CD4-positive, alpha-beta memory T cell (primary cell): ENCODE measurements at regions not wholly inside any gene's neighbourhood (a gene's known extent, or its start where the extent isn't known, plus 50 kb on each side); places are given as distances from the start of the nearest gene placed in this dataset.
"Not testable (repeated sequence)": the region's sequence is repeated elsewhere in the genome, so short reads cannot be mapped to it uniquely, and the experiment has no call there.

Source experiments
- CTCF ChIA-PET: fragments of 350-600 bp; sonication (Branson Sonifier 250); formaldehyde crosslinking; loops from one replicate; lab custom pipeline; 2021; ENCODE audit warnings: inconsistent platforms; ENCODE audit not compliant: partially characterized antibody; lab: Charles Lee
- POLR2A ChIA-PET: fragments of 350-600 bp; sonication (Branson Sonifier 250); formaldehyde crosslinking; loops from one replicate; lab custom pipeline; 2021; ENCODE audit not compliant: partially characterized antibody; lab: Charles Lee
- DNase-seq, 5 donors: peaks; one replicate each; pipeline versions ENCODE4 v3.0.0 to v3.0.0-alpha.2; 2020 to 2022; ENCODE audit warnings: mixed read lengths in 1 of 5
- H3K27ac ChIP-seq: one replicate; pipeline ENCODE4 v1.7.0; 2013; ENCODE audit warnings: low read depth, low read length
- H3K27me3 ChIP-seq: 2 replicates; pipeline ENCODE4 v1.7.0; 2013; ENCODE audit warnings: mild to moderate bottlenecking, low read length, moderate library complexity; ENCODE audit not compliant: insufficient read depth
- H3K36me3 ChIP-seq: 2 replicates; pipeline ENCODE4 v1.7.0; 2013; ENCODE audit warnings: mild to moderate bottlenecking, low read length, moderate library complexity; ENCODE audit not compliant: insufficient read depth
- H3K4me1 ChIP-seq: 2 replicates; pipeline ENCODE4 v1.7.0; 2013; ENCODE audit warnings: mild to moderate bottlenecking, low read length, moderate library complexity; ENCODE audit not compliant: insufficient read depth
- H3K4me3 ChIP-seq, 2 donors: one replicate each; pipeline ENCODE4 v1.7.0; 2013; ENCODE audit warnings: low read length in 2 of 2, mild to moderate bottlenecking in 1 of 2
- H3K9me3 ChIP-seq, 2 donors: one replicate each; pipeline ENCODE4 v1.7.0; 2013; ENCODE audit warnings: low read length in 2 of 2, control low read depth in 1 of 2; ENCODE audit not compliant: control insufficient read depth in 1 of 2
- H3K27ac Mint-ChIP-seq, 7 donors: one replicate each; pipeline ENCODE4 v1.8.0; 2020 to 2021; ENCODE audit warnings: mixed read lengths in 7 of 7, mild to moderate bottlenecking in 6 of 7, inconsistent platforms in 3 of 7, moderate library complexity in 3 of 7
- H3K27me3 Mint-ChIP-seq, 2 donors: one replicate each; pipeline ENCODE4 v1.8.0; 2020 to 2021; ENCODE audit warnings: mixed read lengths in 2 of 2
- H3K36me3 Mint-ChIP-seq, 2 donors: one replicate each; pipeline ENCODE4 v1.8.0; 2020 to 2021; ENCODE audit warnings: mixed read lengths in 2 of 2, inconsistent platforms in 1 of 2, mild to moderate bottlenecking in 1 of 2
- H3K4me1 Mint-ChIP-seq, 4 donors: one replicate each; pipeline ENCODE4 v1.8.0; 2020 to 2021; ENCODE audit warnings: mixed read lengths in 4 of 4, mild to moderate bottlenecking in 1 of 4
- H3K4me3 Mint-ChIP-seq, 8 donors: one replicate each; pipeline ENCODE4 v1.8.0; 2020 to 2021; ENCODE audit warnings: mixed read lengths in 8 of 8, mild to moderate bottlenecking in 7 of 8, moderate library complexity in 6 of 8, inconsistent platforms in 3 of 8
- H3K9me3 Mint-ChIP-seq, 8 donors: one replicate each; pipeline ENCODE4 v1.8.0; 2020 to 2021; ENCODE audit warnings: mixed read lengths in 8 of 8, mild to moderate bottlenecking in 5 of 8, inconsistent platforms in 3 of 8, moderate library complexity in 1 of 8
- intact Hi-C: fragments of 100-400 bp; cut with micrococcal nuclease; formaldehyde crosslinking; loops from one replicate; pipeline ENCODE4 v1.15.1; 2023

DNA sequence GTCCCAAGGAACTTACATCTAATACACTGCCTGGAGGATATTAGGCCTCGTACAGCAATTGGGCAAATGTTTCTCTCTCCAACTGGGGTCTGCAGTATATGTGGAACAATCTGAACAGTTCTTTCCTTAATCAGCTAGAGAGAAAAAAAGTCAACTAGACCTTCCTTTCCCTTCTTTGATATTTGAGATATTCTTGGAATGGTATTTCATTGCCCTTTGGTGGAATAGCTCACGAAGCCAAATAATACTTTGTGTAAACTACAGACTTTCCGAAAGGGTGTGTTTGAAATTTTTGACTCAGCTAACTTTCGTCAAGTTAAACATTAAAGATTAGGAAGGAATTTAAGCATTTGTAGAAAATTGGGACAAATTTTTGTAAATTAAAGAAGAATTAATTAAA lies 425.6 kb downstream of the RWDD3 start:
- H3K27me3 Mint-ChIP-seq: no peaks in the 10 kb centered on the region
- H3K27ac ChIP-seq: no peak overlapping the region
- ChIA-PET POLR2A (no interaction called here), CTCF (no interaction called here)
- no peaks in the 10 kb centered on the region for H3K27me3 ChIP-seq
- no peaks in the 10 kb centered on the region for H3K9me3 ChIP-seq
- no peaks in the 10 kb centered on the region for H3K36me3 Mint-ChIP-seq
- peaks cover 0 to 15% (median 7%) of the 10 kb centered on the region in 8 donors for H3K9me3 Mint-ChIP-seq
- H3K4me3 Mint-ChIP-seq: no peak overlapping the region
- DNase-seq: no peak
- no peaks in the 10 kb centered on the region for H3K36me3 ChIP-seq
- H3K4me1 Mint-ChIP-seq: no peaks in the 10 kb centered on the region
- no peaks in the 10 kb centered on the region for H3K4me1 ChIP-seq
- H3K27ac Mint-ChIP-seq: no peak overlapping the region
- no peak overlapping the region for H3K4me3 ChIP-seq
- intact Hi-C loops: no loop called here

DNA sequence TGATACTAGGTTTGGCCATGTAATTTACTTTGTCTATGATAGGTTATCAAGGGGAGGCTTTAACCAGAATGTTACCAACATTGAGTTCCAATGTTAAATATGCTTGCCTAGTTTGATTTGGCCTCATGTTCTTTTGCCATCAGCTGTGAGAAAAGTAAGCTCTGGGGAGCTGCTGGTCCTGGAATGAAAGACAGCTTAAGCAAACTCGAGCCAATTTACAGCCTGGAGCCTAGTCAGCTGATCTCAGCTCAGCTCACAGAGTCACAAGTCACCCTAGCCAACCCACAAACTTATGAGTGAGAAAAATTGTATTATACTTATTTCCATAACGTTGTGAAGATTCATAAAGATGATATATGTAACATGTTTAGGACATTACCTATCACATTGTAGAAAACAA lies 426.7 kb downstream of the RWDD3 start:
- ChIA-PET CTCF (no interaction called here), POLR2A (no interaction called here)
- H3K27me3 Mint-ChIP-seq: no peaks in the 10 kb centered on the region
- Histone ChIP-seq H3K9me3 (no peaks in the 10 kb centered on the region), H3K27me3 (no peaks in the 10 kb centered on the region), H3K4me3 (no peak overlapping the region), H3K4me1 (no peaks in the 10 kb centered on the region), H3K36me3 (no peaks in the 10 kb centered on the region), H3K27ac (no peak overlapping the region)
- peaks cover 0 to 20% (median 9%) of the 10 kb centered on the region in 8 donors for H3K9me3 Mint-ChIP-seq
- no peaks in the 10 kb centered on the region for H3K36me3 Mint-ChIP-seq
- no peak for DNase-seq
- no peak overlapping the region for H3K4me3 Mint-ChIP-seq
- intact Hi-C loops: no loop called here
- no peaks in the 10 kb centered on the region for H3K4me1 Mint-ChIP-seq
- H3K27ac Mint-ChIP-seq: no peak overlapping the region

DNA sequence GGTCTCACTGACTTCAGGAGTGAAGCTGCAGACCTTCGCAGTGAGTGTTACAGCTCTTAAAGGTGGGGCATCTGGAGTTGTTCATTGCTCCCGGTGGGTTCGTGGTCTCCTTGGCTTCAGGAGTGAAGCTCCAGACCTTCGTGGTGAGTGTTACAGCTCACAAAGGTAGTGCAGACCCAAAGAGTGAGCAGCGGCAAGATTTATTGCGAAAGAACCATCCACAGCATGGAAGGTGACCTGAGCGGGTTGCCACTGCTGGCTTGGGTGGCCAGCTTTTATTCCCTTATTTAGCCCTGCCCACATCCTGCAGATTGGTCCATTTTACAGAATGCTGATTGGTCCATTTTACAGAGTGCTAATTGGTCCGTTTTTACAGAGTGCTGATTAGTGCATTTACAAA lies 429.5 kb downstream of the RWDD3 start:
- POLR2A ChIA-PET, H3K36me3 ChIP-seq, H3K27ac Mint-ChIP-seq, H3K4me1 Mint-ChIP-seq, H3K27me3 Mint-ChIP-seq, H3K4me3 Mint-ChIP-seq, H3K4me1 ChIP-seq, H3K4me3 ChIP-seq, H3K27me3 ChIP-seq, H3K9me3 ChIP-seq, H3K27ac ChIP-seq, intact Hi-C loops, CTCF ChIA-PET, H3K36me3 Mint-ChIP-seq, DNase-seq: not testable (repeated sequence)
- peaks cover 0 to 23% (median 8%) of the 10 kb centered on the region in 8 donors for H3K9me3 Mint-ChIP-seq

DNA sequence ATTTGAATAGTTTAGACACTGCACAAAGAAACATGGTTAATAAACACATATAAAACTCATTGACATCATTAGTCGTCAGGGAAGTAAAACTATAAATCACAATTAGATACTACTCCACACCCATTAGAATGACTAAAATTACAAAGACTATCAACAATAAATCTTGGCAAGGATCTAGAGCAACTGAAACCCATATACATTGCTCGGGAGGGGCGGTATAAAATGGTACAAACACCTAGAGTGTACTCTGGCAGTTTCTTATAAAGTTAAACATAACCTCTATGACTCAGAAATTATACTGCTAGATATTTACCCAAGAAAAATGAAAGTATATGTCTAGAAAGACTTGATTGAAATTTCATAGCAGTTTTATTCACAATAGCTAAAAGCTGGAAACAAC lies 434.2 kb downstream of the RWDD3 start:
- H3K9me3 ChIP-seq: no peaks in the 10 kb centered on the region
- H3K36me3 Mint-ChIP-seq: no peaks in the 10 kb centered on the region
- H3K27ac ChIP-seq: no peak overlapping the region
- no peaks in the 10 kb centered on the region for H3K4me1 ChIP-seq
- intact Hi-C loops: no loop called here
- H3K9me3 Mint-ChIP-seq: peaks cover 2 to 15% (median 5%) of the 10 kb centered on the region in 8 donors
- CTCF ChIA-PET: no interaction called here
- H3K4me3 ChIP-seq: no peak overlapping the region
- H3K4me1 Mint-ChIP-seq: no peaks in the 10 kb centered on the region
- no peak for DNase-seq
- H3K27ac Mint-ChIP-seq: no peak overlapping the region
- H3K4me3 Mint-ChIP-seq: no peak overlapping the region
- H3K36me3 ChIP-seq: no peaks in the 10 kb centered on the region
- no peaks in the 10 kb centered on the region for H3K27me3 ChIP-seq
- POLR2A ChIA-PET: no interaction called here
- H3K27me3 Mint-ChIP-seq: no peaks in the 10 kb centered on the region

DNA sequence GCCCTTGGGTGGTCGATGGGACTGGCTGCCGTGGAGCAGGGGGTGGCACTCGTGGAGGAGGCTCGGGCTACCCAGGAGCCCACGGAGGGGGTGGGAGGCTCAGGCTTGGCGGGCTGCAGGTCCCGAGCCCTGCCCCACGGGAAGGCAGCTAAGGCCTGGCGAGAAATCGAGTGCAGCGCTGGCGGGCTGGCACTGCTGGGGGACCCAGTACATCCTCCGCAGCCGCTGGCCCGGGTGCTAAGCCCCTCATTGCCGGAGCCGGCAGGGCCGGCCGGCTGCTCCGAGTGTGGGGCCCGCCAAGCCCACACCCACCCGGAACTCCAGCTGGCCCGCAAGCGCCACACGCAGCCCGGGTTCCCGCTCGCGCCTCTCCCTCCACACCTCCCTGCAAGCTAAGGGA lies 435.6 kb downstream of the RWDD3 start:
- H3K4me3 ChIP-seq, H3K4me1 ChIP-seq, POLR2A ChIA-PET, H3K27ac Mint-ChIP-seq, H3K27me3 ChIP-seq, H3K27me3 Mint-ChIP-seq, H3K9me3 ChIP-seq, intact Hi-C loops, H3K27ac ChIP-seq, CTCF ChIA-PET, DNase-seq, H3K4me1 Mint-ChIP-seq, H3K36me3 ChIP-seq, H3K4me3 Mint-ChIP-seq, H3K36me3 Mint-ChIP-seq: not testable (repeated sequence)
- H3K9me3 Mint-ChIP-seq: peaks cover 0 to 12% (median 5%) of the 10 kb centered on the region in 8 donors

DNA sequence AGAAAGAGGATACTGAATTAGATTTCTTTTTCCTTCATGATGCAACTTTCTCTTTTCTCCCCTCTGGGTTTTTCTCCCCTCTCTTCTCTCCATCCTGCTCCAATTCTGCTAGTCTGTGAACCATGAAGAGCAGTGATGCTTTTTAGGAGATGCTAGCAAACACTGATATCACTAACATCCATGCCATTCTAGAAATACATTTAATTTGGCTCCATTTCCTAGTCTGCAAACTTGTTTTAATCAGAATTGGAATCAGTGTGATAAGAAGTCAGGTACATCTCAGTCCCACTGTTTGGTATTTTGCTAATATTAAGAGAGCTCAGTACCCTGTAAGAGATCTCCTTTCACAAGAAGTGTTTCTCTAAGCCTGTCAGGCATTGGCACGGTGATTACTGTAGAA lies 437.1 kb downstream of the RWDD3 start:
- intact Hi-C loops: no loop called here
- no peaks in the 10 kb centered on the region for H3K9me3 ChIP-seq
- Mint-ChIP-seq H3K4me1 (no peaks in the 10 kb centered on the region), H3K27me3 (no peaks in the 10 kb centered on the region), H3K36me3 (no peaks in the 10 kb centered on the region), H3K9me3 (peaks cover 0 to 6% (median 5%) of the 10 kb centered on the region in 8 donors), H3K27ac (no peak overlapping the region), H3K4me3 (no peak overlapping the region)
- no peak overlapping the region for H3K4me3 ChIP-seq
- ChIA-PET POLR2A (no interaction called here), CTCF (no interaction called here)
- H3K4me1 ChIP-seq: no peaks in the 10 kb centered on the region
- H3K27ac ChIP-seq: no peak overlapping the region
- DNase-seq: no peak
- no peaks in the 10 kb centered on the region for H3K27me3 ChIP-seq
- H3K36me3 ChIP-seq: no peaks in the 10 kb centered on the region

DNA sequence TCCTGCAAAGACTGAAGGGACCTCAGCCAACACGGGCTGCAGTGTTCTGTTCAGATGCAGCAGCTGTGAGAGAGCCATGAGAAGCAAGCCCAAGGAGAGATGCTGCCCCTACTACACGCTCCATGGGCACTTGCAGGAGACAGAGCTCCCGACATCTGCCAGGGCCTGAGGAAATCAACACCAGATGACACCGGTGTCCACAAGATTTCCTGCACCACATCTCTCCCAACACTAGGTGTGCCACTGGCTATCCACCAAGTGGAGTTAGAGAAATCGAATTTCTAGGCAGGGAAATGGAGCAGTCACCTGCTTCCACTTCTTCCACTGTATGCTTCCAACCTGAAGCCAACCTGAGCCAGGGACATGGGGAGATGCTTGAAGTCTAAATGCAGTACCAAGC lies 445.3 kb downstream of the RWDD3 start:
- no peaks in the 10 kb centered on the region for H3K36me3 Mint-ChIP-seq
- Histone ChIP-seq H3K36me3 (no peaks in the 10 kb centered on the region), H3K9me3 (no peaks in the 10 kb centered on the region), H3K27me3 (no peaks in the 10 kb centered on the region), H3K27ac (no peak overlapping the region), H3K4me1 (no peaks in the 10 kb centered on the region), H3K4me3 (no peak overlapping the region)
- CTCF ChIA-PET: no interaction called here
- POLR2A ChIA-PET: no interaction called here
- no peak overlapping the region for H3K4me3 Mint-ChIP-seq
- no peaks in the 10 kb centered on the region for H3K4me1 Mint-ChIP-seq
- no peak for DNase-seq
- H3K9me3 Mint-ChIP-seq: peaks cover 0 to 5% (median 2%) of the 10 kb centered on the region in 8 donors
- intact Hi-C loops: no loop called here
- H3K27me3 Mint-ChIP-seq: no peaks in the 10 kb centered on the region
- H3K27ac Mint-ChIP-seq: no peak overlapping the region

DNA sequence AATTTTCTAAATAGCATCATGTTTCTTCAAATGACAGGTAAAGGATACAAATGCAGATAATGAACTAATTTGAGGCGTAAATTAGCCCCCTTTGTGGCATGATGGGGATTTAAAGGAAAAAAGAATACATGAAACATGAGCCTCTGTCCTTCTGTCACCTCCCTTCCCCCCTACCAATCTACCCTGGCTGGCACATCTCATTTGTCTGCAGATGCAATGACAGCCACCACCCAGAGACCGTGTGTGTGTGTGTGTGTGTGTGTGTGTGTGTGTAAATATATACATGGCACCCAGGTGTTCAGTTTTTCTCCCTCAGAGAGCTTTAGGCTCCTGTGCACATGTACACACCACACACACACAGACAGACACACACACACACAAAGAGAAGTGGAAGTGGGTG lies 451.1 kb downstream of the RWDD3 start:
- CTCF ChIA-PET: no interaction called here

More for the DNA sequence above, 451.1 kb downstream of the RWDD3 start:
- Mint-ChIP-seq H3K27ac (no peak overlapping the region), H3K4me3 (no peak overlapping the region), H3K4me1 (no peaks in the 10 kb centered on the region), H3K27me3 (no peaks in the 10 kb centered on the region), H3K36me3 (no peaks in the 10 kb centered on the region), H3K9me3 (peaks cover 0 to 4% (median 2%) of the 10 kb centered on the region in 8 donors)
- POLR2A ChIA-PET: no interaction called here
- Histone ChIP-seq H3K27ac (no peak overlapping the region), H3K4me3 (no peak overlapping the region), H3K27me3 (no peaks in the 10 kb centered on the region), H3K4me1 (no peaks in the 10 kb centered on the region), H3K9me3 (no peaks in the 10 kb centered on the region), H3K36me3 (no peaks in the 10 kb centered on the region)
- DNase-seq: no peak
- intact Hi-C loops: no loop called here
